GDM1 (cell line): ENCODE measurements at regions not wholly inside any gene's neighbourhood (a gene's known extent, or its start where the extent isn't known, plus 50 kb on each side); places are given as distances from the start of the nearest gene placed in this dataset.

Experiments used
- DNase-seq: peaks from one replicate; lab custom pipeline; 2025; lab: John Stamatoyannopoulos, UW

GRCh38 chr5:173741729-173742431, 125.4 kb upstream of the BOD1 start:
- no peak for DNase-seq

- no peak for DNase-seq
Measured at GRCh38 chr5:173742432-173742816, 126.0 kb upstream of the BOD1 start.

GRCh38 chr5:173743641-173744343, 127.3 kb upstream of the BOD1 start:
- no peak for DNase-seq

- no peak for DNase-seq
Measured at GRCh38 chr5:173744551-173744950, 128.1 kb upstream of the BOD1 start.

- no peak for DNase-seq
Measured at GRCh38 chr5:173745123-173745522, 128.7 kb upstream of the BOD1 start.

GRCh38 chr5:173745557-173745956, 129.1 kb upstream of the BOD1 start:
- no peak for DNase-seq

GRCh38 chr5:173746047-173746646, 129.7 kb upstream of the BOD1 start:
- no peak for DNase-seq

GRCh38 chr5:173747876-173748275, 131.4 kb upstream of the BOD1 start:
- no peak for DNase-seq

- DNase-seq, result no peak
Measured at GRCh38 chr5:173750538-173751265, 134.3 kb upstream of the BOD1 start.

GRCh38 chr5:173751266-173751600, 134.8 kb upstream of the BOD1 start:
- no peak for DNase-seq

- DNase-seq, result no peak
Measured at GRCh38 chr5:173752653-173753052, 135.5 kb upstream of the CPEB4 start.

- DNase-seq, result no peak
Measured at GRCh38 chr5:173753307-173754168, 134.6 kb upstream of the CPEB4 start.

GRCh38 chr5:173755319-173755718, 132.8 kb upstream of the CPEB4 start:
- no peak for DNase-seq

GRCh38 chr5:173757403-173758209, 130.5 kb upstream of the CPEB4 start:
- no peak for DNase-seq

- no peak for DNase-seq
Measured at GRCh38 chr5:173758676-173759075, 129.5 kb upstream of the CPEB4 start.

- no peak for DNase-seq
Measured at GRCh38 chr5:173759691-173760090, 128.5 kb upstream of the CPEB4 start.

GRCh38 chr5:173760461-173761177, 127.5 kb upstream of the CPEB4 start:
- no peak for DNase-seq

GRCh38 chr5:173761178-173761513, 127.0 kb upstream of the CPEB4 start:
- no peak for DNase-seq

- DNase-seq, result no peak
Measured at GRCh38 chr5:173762045-173762444, 126.1 kb upstream of the CPEB4 start.

- no peak for DNase-seq
Measured at GRCh38 chr5:173762930-173763329, 125.2 kb upstream of the CPEB4 start.
